HG02938 (cell line): ENCODE measurements at regions not wholly inside any gene's neighbourhood (a gene's known extent, or its start where the extent isn't known, plus 50 kb on each side); places are given as distances from the start of the nearest gene placed in this dataset.

ENCODE experiments used
- ATAC-seq: cut with Tn5 transposase; IDR thresholded peaks from one replicate; pipeline ENCODE4 v1.9.1; 2021; ENCODE audit warnings: mild to moderate bottlenecking, moderate library complexity; ENCODE audit not compliant: unreplicated experiment

DNA sequence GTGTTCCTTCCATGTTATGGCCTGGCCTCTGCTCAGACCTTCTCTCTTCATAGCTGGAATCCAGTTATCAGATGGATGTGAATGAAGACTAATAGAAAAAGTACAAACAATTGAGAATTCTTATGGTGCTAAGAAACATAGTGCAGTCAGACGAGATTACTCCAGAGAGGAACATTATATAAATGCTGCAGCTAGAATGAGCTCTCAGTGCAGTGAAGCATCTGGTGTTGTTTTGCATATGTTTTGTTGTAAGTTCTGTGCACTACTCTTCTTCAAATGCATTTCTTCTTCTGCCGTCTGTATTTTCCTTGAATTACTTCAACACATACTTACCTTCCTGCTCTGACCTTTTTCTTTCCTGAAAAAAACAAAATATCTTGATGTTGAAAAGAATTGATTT lies 602.4 kb upstream of the CDH18 start:
- ATAC-seq, result no peak

DNA sequence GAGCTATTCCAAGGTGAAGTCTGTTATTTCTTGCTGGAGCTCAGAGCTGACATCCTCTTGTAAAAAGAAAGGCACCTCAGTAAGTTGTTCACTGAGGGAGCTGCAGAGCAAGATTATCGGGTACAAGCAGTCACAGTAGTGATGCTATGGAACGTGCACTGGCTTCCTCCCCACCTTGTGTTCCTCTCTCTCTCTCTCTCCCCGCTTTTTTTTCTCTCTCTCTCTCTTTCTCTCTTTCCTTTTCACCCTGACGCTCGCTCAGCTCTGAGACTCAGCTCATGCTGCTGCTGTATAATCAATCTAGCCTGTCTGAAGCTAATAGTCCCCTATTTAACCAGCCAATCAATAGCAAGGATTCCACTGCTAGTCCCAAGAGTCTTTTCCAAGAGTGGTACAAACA lies 587.6 kb upstream of the CDH18 start:
- ATAC-seq, result no peak

DNA sequence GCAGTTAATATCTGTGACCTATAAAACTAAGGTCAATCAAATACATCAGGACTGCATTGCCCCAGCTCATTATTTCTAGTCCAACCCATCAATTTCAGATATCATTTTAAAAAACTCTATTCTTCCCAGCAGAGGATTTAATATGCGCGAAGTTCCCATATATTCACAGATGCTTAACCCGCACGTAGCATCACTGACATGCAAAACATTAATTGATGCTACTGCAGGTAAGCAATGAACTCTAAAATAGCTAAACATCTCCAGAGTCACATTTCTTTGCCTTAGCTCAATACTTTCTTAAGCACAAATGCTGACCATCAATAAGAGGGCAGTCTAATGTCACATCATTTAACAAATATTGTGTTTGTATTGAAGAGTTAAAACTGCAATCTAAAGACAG lies 586.6 kb upstream of the CDH18 start:
- ATAC-seq, result no peak

DNA sequence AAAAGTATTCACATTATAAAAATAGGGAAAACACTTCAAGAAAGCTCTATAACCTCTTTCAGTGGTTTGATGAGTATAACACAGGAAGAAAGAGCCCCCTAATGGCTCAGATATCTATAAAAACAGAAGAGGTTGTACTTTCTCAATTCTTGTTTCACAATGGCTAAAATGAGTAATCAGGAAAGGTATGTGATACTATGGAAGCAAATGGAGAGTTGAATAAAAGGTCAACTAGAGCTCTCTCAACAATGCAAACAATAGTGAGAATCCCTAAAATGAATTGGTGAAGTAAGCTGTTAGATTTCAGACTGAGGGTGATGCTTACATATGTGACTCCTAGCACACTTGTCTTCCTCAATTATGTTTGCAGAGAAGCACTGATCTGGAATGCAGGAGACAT lies 584.6 kb upstream of the CDH18 start:
- ATAC-seq, result no peak

DNA sequence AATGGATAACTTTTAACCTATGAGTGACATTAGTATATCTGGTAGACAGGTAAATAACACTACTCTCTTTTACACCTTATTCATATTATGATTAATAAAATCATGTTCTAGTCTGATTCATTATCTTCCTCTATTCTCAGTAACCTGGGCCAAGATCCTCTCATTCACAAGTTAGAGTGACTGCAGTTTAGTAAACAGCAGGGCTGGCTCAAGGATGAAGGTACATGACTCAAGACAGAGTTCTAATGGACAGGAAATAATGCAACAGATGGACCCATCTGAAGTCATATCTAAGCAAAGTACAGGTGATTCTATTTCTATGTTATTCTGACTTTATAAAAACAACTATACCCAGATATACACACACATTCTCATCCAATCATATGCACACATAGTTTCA lies 582.5 kb upstream of the CDH18 start:
- ATAC-seq, result no peak

DNA sequence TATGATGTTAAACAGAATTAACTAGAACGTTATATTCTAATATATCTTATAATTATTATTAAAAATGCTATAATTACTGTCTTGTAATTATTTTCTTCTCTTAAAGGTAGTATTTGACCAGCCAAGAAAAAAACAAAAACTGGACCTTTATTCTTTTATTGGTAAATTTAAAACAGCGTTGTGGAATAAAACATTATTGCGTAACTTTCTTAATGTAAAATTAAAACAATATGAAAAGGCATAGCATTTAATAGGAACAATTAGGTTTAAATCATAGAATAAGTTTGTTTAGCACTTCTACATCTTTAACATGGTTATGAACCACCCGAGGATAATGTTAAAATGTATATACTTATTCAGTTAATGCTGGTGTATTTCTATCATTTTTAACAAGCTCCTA lies 574.5 kb upstream of the CDH18 start:
- no peak for ATAC-seq

DNA sequence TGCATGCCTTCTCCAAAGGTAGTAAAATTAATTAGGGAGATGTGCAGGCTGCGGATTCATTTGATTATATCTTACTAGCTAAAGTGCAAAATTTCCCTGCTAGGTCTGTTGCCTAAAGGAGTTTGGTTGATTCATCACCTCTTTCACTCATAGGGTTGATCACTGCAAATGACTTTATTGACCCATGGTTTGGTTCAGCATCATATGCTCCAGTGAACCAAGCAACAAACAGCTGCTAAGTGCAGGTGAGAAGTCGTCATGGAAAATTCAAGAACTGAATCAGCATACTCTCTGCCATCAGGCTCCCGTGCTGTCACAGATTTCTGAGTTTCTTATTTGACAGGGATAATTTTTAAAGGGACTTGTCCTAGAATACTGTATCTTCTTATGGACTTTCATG lies 571.8 kb upstream of the CDH18 start:
- no peak for ATAC-seq

DNA sequence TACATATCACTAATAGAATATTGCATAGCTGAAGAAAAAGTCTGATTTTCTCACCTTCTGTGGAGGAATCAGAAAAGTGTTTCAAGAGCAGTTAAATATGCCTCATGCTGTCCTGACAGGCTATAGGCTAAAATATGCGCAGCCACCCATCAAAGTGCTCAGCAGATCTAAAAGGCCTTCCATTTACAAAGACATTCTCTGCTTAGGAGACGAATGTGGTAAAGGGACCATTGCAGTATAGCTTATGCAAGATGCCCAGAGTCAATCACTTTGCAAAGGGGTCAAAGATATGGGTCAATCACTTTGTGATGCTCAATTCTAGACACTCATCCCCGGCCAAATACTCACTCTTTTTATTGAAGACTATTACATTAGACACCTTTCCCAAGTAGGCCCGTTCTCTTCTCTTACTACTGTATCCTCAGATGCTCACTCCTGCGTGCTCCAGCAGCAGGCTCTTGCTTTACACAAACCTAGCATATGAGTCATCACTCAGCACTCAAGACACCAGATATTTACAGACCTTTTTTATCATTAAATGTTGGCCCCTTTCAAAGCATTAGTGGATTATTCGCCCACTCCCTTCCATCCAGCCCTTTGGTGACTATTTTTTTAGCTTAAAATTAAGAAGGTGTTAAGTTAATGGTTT lies 568.2 kb upstream of the CDH18 start:
- ATAC-seq, result no peak

DNA sequence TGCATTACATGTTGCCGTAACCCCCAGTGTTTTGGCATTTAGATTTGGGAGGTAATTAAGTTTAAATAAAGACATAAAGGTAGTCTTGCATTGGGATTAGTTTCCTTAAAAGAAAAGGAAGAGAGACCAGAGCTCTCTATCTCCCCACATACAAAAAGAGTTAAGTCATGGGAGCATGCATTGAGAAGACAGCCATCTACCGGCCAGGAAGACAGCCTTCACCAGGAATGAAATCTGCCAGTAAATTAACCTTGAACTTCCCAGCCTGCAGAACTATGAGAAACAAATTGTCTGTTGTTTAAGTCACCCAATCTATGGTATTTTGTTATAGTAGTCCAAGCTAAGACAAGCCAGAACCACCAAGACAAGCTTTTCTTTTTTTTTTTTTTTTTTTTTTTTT lies 567.0 kb upstream of the CDH18 start:
- no peak for ATAC-seq

DNA sequence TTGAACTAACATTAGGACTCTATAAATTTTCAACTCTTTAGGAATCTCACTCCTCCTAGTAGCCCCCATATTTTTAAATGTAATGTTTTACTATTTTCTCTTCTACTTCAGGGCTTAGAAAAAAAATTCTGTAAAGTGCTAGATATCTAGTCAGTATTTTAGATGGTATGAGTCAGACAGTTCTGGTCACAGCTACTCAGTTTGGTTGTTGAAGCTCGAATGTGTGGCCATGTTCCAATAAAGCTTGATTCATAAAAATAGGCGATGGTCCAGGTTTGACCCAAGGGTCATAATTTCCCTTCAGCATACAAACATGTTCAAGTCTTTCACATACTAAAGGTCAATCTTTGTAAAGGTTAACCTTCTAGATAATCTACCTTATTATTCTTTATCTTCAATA lies 566.0 kb upstream of the CDH18 start:
- ATAC-seq, result no peak

DNA sequence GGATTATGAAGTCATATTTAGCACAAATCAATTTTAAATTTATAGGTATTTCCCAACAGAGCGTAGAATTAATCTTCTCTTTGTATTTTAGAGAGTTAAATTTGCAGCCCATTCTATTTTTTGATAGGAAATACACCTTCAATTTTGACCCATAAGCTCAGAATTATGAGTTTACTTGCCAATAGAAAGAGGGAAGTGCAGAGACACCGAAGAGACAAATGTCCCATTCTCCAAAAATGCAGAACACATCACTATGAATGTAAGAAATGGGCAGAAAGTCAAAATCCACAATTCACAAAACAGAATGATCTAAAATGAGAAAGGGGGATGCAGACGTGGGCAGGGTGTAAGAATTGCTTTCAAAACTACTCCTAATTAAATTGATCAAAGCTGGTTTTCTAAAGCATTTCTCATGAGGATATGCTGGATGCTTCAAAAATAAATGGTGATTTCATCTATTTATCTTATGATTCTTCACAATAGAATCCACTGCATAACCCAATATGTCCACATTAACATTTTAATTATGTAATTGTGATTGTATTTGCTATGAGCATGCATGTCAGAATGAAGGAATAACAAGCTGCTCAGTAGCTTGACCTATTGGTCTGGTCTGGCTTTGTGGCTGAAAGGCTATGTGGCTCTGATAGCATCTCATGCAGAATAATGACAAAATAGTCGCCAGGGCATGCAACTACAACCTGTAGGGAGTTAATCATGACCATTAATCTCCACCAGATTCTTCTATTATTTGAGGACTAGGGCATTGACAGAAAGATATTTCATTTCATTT lies 550.1 kb upstream of the CDH18 start:
- ATAC-seq, result no peak

DNA sequence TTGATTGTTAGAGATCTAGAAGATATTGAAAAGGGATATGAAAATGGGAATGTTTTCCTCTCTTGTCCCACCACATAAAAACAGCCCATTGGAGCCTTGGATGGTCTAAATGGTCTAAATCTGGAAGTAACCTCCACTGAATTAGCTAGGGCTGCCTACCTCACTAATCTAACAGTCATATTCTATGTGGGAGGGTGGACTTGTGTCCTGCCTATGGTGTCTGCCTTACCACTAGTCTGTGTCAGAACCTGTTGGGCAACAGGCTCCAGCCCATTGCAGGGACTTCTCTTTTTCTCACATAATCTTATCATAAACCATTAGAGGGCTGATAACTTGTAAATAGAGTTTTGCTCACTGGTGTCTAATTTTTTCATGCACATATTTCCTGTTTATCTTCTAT lies 548.8 kb upstream of the CDH18 start:
- ATAC-seq, result no peak

DNA sequence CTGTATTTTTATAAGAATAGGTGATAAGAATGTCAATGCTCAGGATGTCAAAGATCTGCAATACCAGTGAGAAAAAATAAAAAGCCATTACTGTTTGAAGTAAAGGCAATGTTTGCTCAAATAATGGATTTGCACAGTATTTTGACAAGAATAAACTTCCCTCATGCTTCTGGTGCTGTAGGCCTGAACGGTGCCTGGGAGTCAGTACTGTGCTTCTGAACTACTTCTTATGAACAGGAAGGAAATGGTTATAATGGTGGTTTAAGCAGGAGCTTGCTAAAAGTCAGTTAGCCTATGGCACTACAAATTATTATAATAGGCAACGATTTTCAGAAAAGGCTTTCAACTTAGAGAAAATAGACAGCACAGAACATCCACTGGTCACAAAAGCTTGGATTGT lies 548.3 kb upstream of the CDH18 start:
- ATAC-seq, result no peak

DNA sequence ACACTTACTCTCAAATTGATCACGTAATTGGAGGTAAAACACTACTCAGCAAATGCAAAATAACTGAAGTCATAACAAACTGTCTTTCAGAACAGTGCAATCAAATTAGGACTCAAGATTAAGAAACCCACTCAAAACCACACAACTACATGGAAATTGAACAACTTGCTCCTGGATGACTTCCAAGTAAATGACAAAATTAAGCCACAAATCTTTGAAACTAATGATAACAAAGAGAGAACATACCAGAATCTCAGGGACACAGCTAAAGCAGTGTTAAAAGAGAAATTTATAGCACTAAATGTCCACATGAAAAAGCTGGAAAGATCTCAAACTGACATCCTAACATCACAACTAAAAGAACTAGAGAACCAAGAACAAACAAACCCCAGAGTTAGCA lies 540.5 kb upstream of the CDH18 start:
- ATAC-seq, result no peak

DNA sequence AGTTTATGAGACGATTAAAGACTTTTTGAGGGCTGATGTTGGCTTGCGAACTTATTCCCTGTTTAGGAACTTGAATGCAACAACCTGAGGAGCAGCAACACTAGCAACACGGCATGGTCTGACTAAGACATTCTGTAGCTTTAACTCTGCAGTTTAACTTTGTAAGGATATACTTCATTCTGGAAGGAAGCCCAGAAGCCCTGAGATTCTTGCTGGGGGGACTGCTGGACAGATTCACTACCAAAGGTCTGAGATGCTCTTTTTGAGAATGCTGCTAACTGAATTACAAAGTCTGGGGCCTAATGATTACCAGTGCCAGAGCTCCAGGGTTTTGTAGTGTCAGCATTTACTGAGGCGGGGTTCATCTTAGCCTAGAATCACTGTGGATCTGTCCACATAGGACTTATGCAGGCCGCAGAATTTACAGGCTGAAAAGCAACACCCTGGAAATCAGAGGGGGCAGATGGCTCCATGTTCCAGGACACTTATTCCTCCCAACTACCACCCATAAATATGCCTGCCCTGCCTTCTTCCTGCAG lies 537.1 kb upstream of the CDH18 start:
- no peak for ATAC-seq

DNA sequence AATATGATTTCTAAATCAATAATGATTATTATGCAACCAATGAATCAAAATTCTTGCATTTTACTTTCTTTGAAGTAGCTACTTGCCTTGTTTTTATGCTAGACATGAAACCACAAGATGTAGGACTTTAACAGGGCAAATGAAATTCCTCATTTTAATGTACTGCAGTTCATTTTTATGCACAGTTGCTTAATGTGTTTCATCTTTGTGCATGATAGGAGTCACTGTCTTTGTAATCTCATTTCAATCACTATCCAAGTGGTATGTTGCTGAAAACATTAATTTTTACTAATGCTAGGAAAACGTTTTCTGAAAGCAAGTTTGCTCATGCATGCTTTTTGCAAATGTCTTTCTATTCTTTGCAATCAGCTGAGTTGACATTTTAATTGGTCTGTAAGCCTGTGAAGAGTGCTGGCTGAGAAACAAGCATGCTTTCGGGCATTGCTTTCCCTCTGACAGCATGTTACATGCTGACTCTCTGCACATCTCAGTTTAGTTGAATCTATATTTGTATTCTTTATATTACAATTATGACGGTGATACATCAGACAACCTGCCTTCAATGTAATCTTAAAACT lies 535.0 kb upstream of the CDH18 start:
- no peak for ATAC-seq

DNA sequence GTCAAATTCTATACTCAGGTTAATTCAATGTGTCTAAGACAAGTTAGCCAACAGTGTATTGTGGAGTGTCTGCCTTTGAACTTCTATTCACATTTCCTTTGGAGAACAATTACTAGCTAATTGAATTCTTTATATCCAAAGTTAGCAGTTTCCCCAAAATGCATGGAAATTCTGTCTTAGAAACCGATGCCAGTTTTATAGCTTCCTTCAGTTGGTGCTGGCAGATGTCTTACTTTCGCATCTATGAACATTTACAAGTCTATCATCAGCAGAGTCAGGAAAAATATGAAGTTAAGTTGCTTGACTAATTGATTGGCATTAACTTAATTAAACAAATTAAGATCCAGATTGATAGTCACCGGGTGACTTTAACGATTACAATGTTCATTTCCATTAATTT lies 527.6 kb upstream of the CDH18 start:
- no peak for ATAC-seq

DNA sequence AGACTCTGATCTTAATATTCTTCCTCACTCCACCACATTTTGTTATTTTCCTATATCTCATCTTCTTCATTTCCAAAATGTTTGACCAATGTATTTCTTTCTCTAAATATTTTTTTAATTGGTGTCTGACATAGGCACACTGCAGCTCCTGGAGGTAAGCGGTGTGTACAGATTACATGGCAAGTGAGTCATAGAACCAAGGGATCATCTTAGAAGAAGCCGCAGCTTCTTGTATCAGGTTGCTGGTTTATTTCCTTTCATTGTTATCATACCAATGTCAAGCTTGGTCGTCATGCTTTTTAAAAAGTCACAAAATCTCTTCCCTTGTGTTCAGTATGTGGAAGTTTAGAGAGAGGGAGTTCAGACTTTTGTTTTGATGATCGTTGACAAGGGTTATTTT lies 526.1 kb upstream of the CDH18 start:
- ATAC-seq, result no peak

DNA sequence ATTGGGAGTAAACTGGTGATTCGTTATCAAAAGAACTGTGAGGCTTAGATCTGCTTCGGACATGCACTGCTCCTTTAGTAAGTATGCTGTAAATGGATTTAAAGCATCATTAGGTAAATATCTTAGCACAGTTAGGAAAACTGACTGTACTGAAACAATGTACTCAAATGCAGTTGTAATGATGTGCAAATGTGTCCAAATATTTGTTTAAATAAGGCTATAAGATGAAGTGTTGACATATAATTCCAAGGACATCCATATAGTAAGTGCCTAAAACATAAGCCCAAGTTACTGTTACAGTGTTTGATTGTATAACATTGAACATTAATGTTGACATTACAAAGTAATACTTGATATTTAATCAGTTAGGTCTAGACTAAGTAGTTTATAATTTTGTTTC lies 512.5 kb upstream of the CDH18 start:
- ATAC-seq, result no peak

DNA sequence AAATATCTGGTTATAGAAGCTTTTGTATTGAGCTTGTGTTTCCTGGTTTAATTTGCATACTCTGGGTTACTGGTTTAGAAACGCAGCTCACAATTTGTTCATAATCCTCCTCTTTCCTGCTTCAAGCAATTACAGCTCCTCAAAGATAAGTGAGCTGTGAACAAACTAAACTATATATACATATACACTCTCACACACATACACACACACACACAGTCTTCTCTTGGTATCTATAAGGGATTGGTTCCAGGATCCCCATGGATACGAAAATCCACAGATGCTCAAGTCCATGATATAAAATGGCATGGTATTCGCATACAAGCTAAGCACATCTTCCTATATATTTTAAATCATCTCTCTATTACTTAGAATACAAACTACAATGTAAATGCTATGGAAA lies 510.9 kb upstream of the CDH18 start:
- ATAC-seq, result no peak

DNA sequence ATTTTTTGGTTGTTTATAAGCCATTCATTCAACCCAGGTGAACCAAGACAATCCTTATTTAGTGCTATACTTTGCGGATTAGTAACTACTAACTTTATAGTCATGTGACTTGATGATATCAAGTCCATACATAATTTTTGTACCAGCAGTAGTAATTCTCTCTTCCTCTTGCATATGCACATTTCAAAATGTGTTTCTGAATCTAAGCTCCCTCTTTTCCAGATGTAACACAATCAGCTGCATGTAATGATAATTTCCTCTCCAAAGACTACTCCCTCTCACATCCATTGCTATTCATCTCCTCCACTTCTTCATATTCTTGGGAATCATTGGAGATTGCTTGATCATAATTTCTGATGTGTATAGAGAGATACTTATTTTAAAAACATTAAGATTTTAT lies 510.1 kb upstream of the CDH18 start:
- no peak for ATAC-seq

DNA sequence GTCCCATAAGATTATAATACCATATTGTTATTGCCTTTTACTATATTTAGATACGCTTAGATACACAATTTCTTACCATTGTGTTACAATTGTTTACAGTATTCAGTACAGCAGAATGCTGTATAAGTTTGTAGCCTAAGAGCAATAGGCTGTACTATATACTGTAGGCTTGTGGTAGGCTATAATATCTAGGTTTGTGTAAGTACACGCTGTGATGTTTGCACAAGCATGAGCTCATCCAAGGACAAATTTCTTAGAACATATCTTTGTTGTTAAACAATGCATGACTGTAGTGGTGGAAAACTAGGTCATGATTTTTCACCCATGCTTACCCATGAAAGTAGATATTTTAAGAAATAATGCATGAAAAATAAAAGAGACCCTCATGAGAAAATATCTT lies 509.4 kb upstream of the CDH18 start:
- ATAC-seq, result no peak
